ENCODE measurements at regions not wholly inside any gene's neighbourhood (a gene's known extent, or its start where the extent isn't known, plus 50 kb on each side); places are given as distances from the start of the nearest gene placed in this dataset.

DNA sequence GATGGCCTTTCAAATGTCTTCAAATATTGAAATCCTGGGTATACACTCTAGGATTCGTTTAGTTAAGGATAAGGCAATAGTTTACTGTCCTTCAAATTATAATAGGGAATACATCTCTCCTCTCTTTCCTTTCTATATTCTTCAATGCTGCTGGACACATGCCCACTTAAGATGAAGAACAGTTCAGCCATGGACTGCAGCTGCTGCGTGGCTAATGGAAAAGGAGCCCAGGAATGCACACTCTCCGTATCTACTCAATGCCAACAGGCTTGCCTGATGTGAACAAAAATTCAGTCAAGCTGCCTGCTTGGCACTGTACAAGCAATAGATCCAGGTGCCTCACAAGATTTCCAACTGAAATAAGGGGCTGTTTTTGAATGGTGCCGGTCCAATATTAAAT, 321.2 kb upstream of the LYPLAL1 start:
- CTCF ChIA-PET = no interaction called here

DNA sequence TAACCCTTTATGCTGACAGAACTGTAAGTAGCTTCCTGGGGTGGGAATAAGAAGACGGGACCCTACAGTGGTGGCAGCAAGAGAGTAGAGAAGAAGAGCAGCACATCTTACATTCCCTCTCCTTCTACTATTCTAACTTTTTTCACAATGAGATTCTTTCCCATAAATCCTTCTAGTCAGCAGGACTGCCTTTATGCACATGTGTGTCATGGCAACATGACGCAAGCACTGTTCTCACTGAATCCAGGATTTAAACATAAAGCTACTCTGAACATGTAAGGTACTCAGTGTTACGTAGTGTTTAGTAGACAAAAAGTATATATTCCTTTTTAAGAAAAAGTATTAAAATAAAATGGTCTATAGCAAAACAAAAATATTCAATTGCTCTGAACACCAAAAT, 309.7 kb upstream of the LYPLAL1 start:
- Histone ChIP-seq H3K9me3 (no peaks in the 10 kb centered on the region), H3K36me3 (ENCODE audit: control insufficient read depth, insufficient read depth, low read length) (no peaks in the 10 kb centered on the region), H3K4me1 (no peaks in the 10 kb centered on the region; the same call in 1 of the 2 replicates), H3K27me3 (replicated peaks; ENCODE audit: control insufficient read depth, insufficient read depth, low read length) (no peaks in the 10 kb centered on the region), H3K4me3 (ENCODE audit: low read depth, low read length) (no peak overlapping the region)
- intact Hi-C loops (cut with micrococcal nuclease; ENCODE audit: unreplicated experiment) = loop anchor here (10.0 kb wide), 1 partner anchor 201 kb away; no protein-coding TSS in a partner anchor
- H3K9me3 Mint-ChIP-seq (ENCODE audit: unreplicated experiment) = no peaks in the 10 kb centered on the region
- no peaks in the 10 kb centered on the region for H3K36me3 Mint-ChIP-seq (ENCODE audit: insufficient read depth, unreplicated experiment)
- H3K27me3 Mint-ChIP-seq (ENCODE audit: insufficient read depth, unreplicated experiment) = no peaks in the 10 kb centered on the region
- no peak overlapping the region for H3K27ac Mint-ChIP-seq (ENCODE audit: unreplicated experiment)
- no peak overlapping the region for H3K4me3 Mint-ChIP-seq (ENCODE audit: unreplicated experiment)
- POLR2A ChIA-PET = no interaction called here
- BruUV-seq (replicated peaks) = no TSS peak
- CTCF ChIA-PET = no interaction called here
- H3K4me1 Mint-ChIP-seq (ENCODE audit: low read depth, unreplicated experiment) = peaks cover 7% of the 10 kb centered on the region
- no peak for DNase-seq
- TF ChIP-seq, protein P1, sequence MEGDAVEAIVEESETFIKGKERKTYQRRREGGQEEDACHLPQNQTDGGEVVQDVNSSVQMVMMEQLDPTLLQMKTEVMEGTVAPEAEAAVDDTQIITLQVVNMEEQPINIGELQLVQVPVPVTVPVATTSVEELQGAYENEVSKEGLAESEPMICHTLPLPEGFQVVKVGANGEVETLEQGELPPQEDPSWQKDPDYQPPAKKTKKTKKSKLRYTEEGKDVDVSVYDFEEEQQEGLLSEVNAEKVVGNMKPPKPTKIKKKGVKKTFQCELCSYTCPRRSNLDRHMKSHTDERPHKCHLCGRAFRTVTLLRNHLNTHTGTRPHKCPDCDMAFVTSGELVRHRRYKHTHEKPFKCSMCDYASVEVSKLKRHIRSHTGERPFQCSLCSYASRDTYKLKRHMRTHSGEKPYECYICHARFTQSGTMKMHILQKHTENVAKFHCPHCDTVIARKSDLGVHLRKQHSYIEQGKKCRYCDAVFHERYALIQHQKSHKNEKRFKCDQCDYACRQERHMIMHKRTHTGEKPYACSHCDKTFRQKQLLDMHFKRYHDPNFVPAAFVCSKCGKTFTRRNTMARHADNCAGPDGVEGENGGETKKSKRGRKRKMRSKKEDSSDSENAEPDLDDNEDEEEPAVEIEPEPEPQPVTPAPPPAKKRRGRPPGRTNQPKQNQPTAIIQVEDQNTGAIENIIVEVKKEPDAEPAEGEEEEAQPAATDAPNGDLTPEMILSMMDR (IDR thresholded peaks at IDR 0.05; ENCODE audit: insufficient read depth in 1 of 2, low read depth in 1 of 2, low read length in 1 of 2, severe bottlenecking in 1 of 2, unreplicated experiment in 1 of 2) = no peak

More for the DNA sequence above, 321.2 kb upstream of the LYPLAL1 start:
- no peak overlapping the region for H3K4me3 ChIP-seq (ENCODE audit: low read depth, low read length)
- no peaks in the 10 kb centered on the region for H3K4me1 Mint-ChIP-seq (ENCODE audit: low read depth, unreplicated experiment)
- H3K27me3 ChIP-seq (replicated peaks; ENCODE audit: control insufficient read depth, insufficient read depth, low read length) = no peaks in the 10 kb centered on the region
- POLR2A ChIA-PET = no interaction called here
- no TSS peak for BruUV-seq (replicated peaks)
- no peaks in the 10 kb centered on the region for H3K27me3 Mint-ChIP-seq (ENCODE audit: insufficient read depth, unreplicated experiment)
- intact Hi-C loops (cut with micrococcal nuclease; ENCODE audit: unreplicated experiment) = no loop called here
- no peak overlapping the region for H3K4me3 Mint-ChIP-seq (ENCODE audit: unreplicated experiment)
- no peaks in the 10 kb centered on the region for H3K36me3 ChIP-seq (ENCODE audit: control insufficient read depth, insufficient read depth, low read length)
- no peaks in the 10 kb centered on the region for H3K9me3 ChIP-seq
- no peaks in the 10 kb centered on the region for H3K36me3 Mint-ChIP-seq (ENCODE audit: insufficient read depth, unreplicated experiment)
- TF ChIP-seq, protein P1 (IDR thresholded peaks at IDR 0.05; ENCODE audit: insufficient read depth in 1 of 2, low read depth in 1 of 2, low read length in 1 of 2, severe bottlenecking in 1 of 2, unreplicated experiment in 1 of 2) = no peak
- peaks cover 11% of the 10 kb centered on the region; the same call in 1 of the 2 replicates for H3K4me1 ChIP-seq
- DNase-seq = no peak
- H3K9me3 Mint-ChIP-seq (ENCODE audit: unreplicated experiment) = no peaks in the 10 kb centered on the region
- no peak overlapping the region for H3K27ac Mint-ChIP-seq (ENCODE audit: unreplicated experiment)

DNA sequence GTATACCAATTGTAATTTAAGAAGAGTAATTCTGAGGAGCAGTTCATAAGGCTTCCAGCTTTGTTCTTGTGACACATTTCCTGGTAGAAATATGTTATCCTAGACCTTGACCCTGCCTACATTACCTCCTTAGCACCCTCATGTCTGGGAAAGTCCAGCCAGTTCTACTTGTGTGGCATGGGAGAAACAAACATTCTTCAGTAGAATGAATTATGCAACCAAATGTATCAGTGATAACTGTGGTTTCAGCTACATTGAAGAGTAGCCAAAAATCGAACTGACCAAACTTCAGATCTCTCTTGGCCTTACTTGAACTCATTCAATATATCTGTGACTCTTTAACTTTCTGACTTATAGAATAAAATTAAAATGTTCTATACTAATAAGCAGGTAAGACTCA, 308.1 kb upstream of the LYPLAL1 start:
- BruUV-seq (replicated peaks) = no TSS peak

More for the DNA sequence above, 308.1 kb upstream of the LYPLAL1 start:
- H3K27me3 Mint-ChIP-seq (ENCODE audit: insufficient read depth, unreplicated experiment) = no peaks in the 10 kb centered on the region
- Histone ChIP-seq H3K27me3 (replicated peaks; ENCODE audit: control insufficient read depth, insufficient read depth, low read length) (no peaks in the 10 kb centered on the region), H3K4me1 (no peaks in the 10 kb centered on the region; the same call in 1 of the 2 replicates), H3K9me3 (no peaks in the 10 kb centered on the region), H3K36me3 (ENCODE audit: control insufficient read depth, insufficient read depth, low read length) (no peaks in the 10 kb centered on the region), H3K4me3 (ENCODE audit: low read depth, low read length) (no peak overlapping the region)
- DNase-seq = no peak
- H3K9me3 Mint-ChIP-seq (ENCODE audit: unreplicated experiment) = no peaks in the 10 kb centered on the region
- TF ChIP-seq, protein P1 (IDR thresholded peaks at IDR 0.05; ENCODE audit: insufficient read depth in 1 of 2, low read depth in 1 of 2, low read length in 1 of 2, severe bottlenecking in 1 of 2, unreplicated experiment in 1 of 2) = no peak
- ChIA-PET POLR2A (no interaction called here), CTCF (no interaction called here)
- H3K27ac Mint-ChIP-seq (ENCODE audit: unreplicated experiment) = no peak overlapping the region
- H3K4me1 Mint-ChIP-seq (ENCODE audit: low read depth, unreplicated experiment) = peaks cover 7% of the 10 kb centered on the region
- no peaks in the 10 kb centered on the region for H3K36me3 Mint-ChIP-seq (ENCODE audit: insufficient read depth, unreplicated experiment)
- intact Hi-C loops (cut with micrococcal nuclease; ENCODE audit: unreplicated experiment) = loop anchor here (10.0 kb wide), 1 partner anchor 199 kb away; no protein-coding TSS in a partner anchor
- H3K4me3 Mint-ChIP-seq (ENCODE audit: unreplicated experiment) = no peak overlapping the region
